H9 (cell line): ENCODE measurements at regions not wholly inside any gene's neighbourhood (a gene's known extent, or its start where the extent isn't known, plus 50 kb on each side); places are given as distances from the start of the nearest gene placed in this dataset.

Experiments used
- DNase-seq: peaks from one replicate; pipeline ENCODE4 v3.0.0-alpha.2; 2017
- H2AFZ ChIP-seq: one replicate; pipeline ENCODE4 v1.6.1; 2013; ENCODE audit warnings: mild to moderate bottlenecking, low read length, control low read depth, moderate library complexity
- H2AK5ac ChIP-seq: 2 replicates; pipeline ENCODE4 v1.6.1; 2013; ENCODE audit warnings: low read length, control low read depth, mixed read lengths; ENCODE audit not compliant: insufficient read length
- H2BK120ac ChIP-seq: one replicate; pipeline ENCODE4 v1.6.1; 2013; ENCODE audit warnings: low read depth, mild to moderate bottlenecking, low read length, control low read depth, inconsistent platforms; ENCODE audit not compliant: poor library complexity, severe bottlenecking
- H2BK12ac ChIP-seq: 2 replicates; pipeline ENCODE4 v1.6.1; 2013; ENCODE audit warnings: low read length, control low read depth, mixed read lengths, low read depth; ENCODE audit not compliant: insufficient read length
- H2BK15ac ChIP-seq: 2 replicates; pipeline ENCODE4 v1.6.1; 2013; ENCODE audit warnings: low read depth, low read length, control low read depth
- H2BK20ac ChIP-seq: one replicate; pipeline ENCODE4 v1.6.1; 2013; ENCODE audit warnings: low read depth, mild to moderate bottlenecking, low read length, control low read depth, inconsistent platforms; ENCODE audit not compliant: poor library complexity, severe bottlenecking
- H2BK5ac ChIP-seq: 2 replicates; pipeline ENCODE4 v1.6.1; 2013; ENCODE audit warnings: low read length, control low read depth, mixed read lengths; ENCODE audit not compliant: insufficient read length
- H3K14ac ChIP-seq: 2 replicates; pipeline ENCODE4 v1.6.1; 2013; ENCODE audit warnings: low read length, control low read depth; ENCODE audit not compliant: insufficient read depth
- H3K18ac ChIP-seq: 2 replicates; pipeline ENCODE4 v1.6.1; 2013; ENCODE audit warnings: low read depth, mild to moderate bottlenecking, mixed read lengths, low read length, control low read depth; ENCODE audit not compliant: insufficient read length
- H3K23ac ChIP-seq: 2 replicates; pipeline ENCODE4 v1.6.1; 2013; ENCODE audit warnings: low read length, control low read depth, mixed read lengths, low read depth; ENCODE audit not compliant: insufficient read length
- H3K23me2 ChIP-seq: 2 replicates; pipeline ENCODE4 v1.6.1; 2013; ENCODE audit warnings: low read depth, mild to moderate bottlenecking, mixed read lengths, low read length, control low read depth; ENCODE audit not compliant: insufficient read length, poor library complexity, severe bottlenecking
- H3K27ac ChIP-seq: 2 replicates; pipeline ENCODE4 v1.5.1; 2013; ENCODE audit warnings: low read length, control low read depth, mixed read lengths, low read depth; ENCODE audit not compliant: insufficient read length
- H3K27me3 ChIP-seq: 2 replicates; pipeline ENCODE4 v1.6.1; 2013; ENCODE audit warnings: low read length, control low read depth, inconsistent platforms; ENCODE audit not compliant: insufficient read depth
- H3K4ac ChIP-seq: 2 replicates; pipeline ENCODE4 v1.6.1; 2013; ENCODE audit warnings: low read depth, mild to moderate bottlenecking, control low read depth, inconsistent platforms, low read length, moderate library complexity
- H3K4me1 ChIP-seq: 2 replicates; pipeline ENCODE4 v1.6.1; 2013; ENCODE audit warnings: low read length, control low read depth, inconsistent platforms; ENCODE audit not compliant: insufficient read depth
- H3K4me2 ChIP-seq: 2 replicates; pipeline ENCODE4 v1.6.1; 2013; ENCODE audit warnings: low read length, control low read depth, mixed read lengths; ENCODE audit not compliant: insufficient read length, insufficient read depth
- H3K56ac ChIP-seq: 2 replicates; pipeline ENCODE4 v1.6.1; 2013; ENCODE audit warnings: low read depth, mild to moderate bottlenecking, mixed read lengths, low read length, control low read depth; ENCODE audit not compliant: insufficient read length
- H3K79me1 ChIP-seq: 2 replicates; pipeline ENCODE4 v1.6.1; 2013; ENCODE audit warnings: low read depth, mild to moderate bottlenecking, moderate library complexity, low read length, control low read depth, inconsistent platforms; ENCODE audit not compliant: insufficient read depth, poor library complexity, severe bottlenecking
- H3K79me2 ChIP-seq: 2 replicates; pipeline ENCODE4 v1.6.1; 2013; ENCODE audit warnings: low read length, control low read depth, inconsistent platforms; ENCODE audit not compliant: insufficient read depth
- H3K9ac ChIP-seq: 2 replicates; pipeline ENCODE4 v1.6.1; 2013; ENCODE audit warnings: low read length, control low read depth, mixed read lengths; ENCODE audit not compliant: insufficient read length; ENCODE audit errors: extremely low read depth
- H3K9me3 ChIP-seq: one replicate; pipeline ENCODE4 v1.6.1; 2013; ENCODE audit warnings: low read depth, low read length, inconsistent platforms; ENCODE audit not compliant: control insufficient read depth
- H3T11ph ChIP-seq: one replicate; pipeline ENCODE4 v1.6.1; 2013; ENCODE audit warnings: mild to moderate bottlenecking, low read length, control low read depth, inconsistent platforms
- H4K20me1 ChIP-seq: one replicate; pipeline ENCODE4 v1.6.1; 2013; ENCODE audit not compliant: control insufficient read depth, insufficient read length, insufficient read depth
- H4K5ac ChIP-seq: 2 replicates; pipeline ENCODE4 v1.6.1; 2013; ENCODE audit warnings: low read depth, mild to moderate bottlenecking, mixed read lengths, low read length, control low read depth; ENCODE audit not compliant: insufficient read length
- H4K8ac ChIP-seq: replicated peaks from 2 replicates; pipeline ENCODE4 v1.6.1; 2013; ENCODE audit warnings: low read length, control low read depth, mixed read lengths, low read depth; ENCODE audit not compliant: insufficient read length
- H4K91ac ChIP-seq: 2 replicates; pipeline ENCODE4 v1.6.1; 2013; ENCODE audit warnings: low read depth, mild to moderate bottlenecking, moderate library complexity, mixed read lengths, low read length, control low read depth; ENCODE audit not compliant: insufficient read length
- H3K27ac Mint-ChIP-seq, 3 experiments: 2 replicates in 2 of 3; 3 replicates in 1 of 3; pipeline ENCODE4 v1.8.0; 2020 to 2021; ENCODE audit warnings: mixed read lengths in 3 of 3, mild to moderate bottlenecking in 1 of 3, moderate library complexity in 1 of 3
- H3K27me3 Mint-ChIP-seq: 2 replicates; pipeline ENCODE4 v1.8.0; 2021; ENCODE audit warnings: low read depth, mild to moderate bottlenecking, moderate library complexity, mixed read lengths
- H3K36me3 Mint-ChIP-seq, 3 experiments: 2 replicates in 2 of 3; 3 replicates in 1 of 3; pipeline ENCODE4 v1.8.0; 2020 to 2021; ENCODE audit warnings: low read depth in 3 of 3, mixed read lengths in 3 of 3; ENCODE audit not compliant: insufficient read depth in 1 of 3
- H3K4me1 Mint-ChIP-seq, 2 experiments: 2 replicates each; pipeline ENCODE4 v1.8.0; 2020; ENCODE audit warnings: mixed read lengths in 2 of 2
- H3K4me3 Mint-ChIP-seq, 2 experiments: 2 replicates in 1 of 2; 3 replicates in 1 of 2; pipeline ENCODE4 v1.8.0; 2020 to 2021; ENCODE audit warnings: mild to moderate bottlenecking in 2 of 2, mixed read lengths in 2 of 2, moderate library complexity in 1 of 2
- H3K9me3 Mint-ChIP-seq, 2 experiments: 2 replicates in 1 of 2; 3 replicates in 1 of 2; pipeline ENCODE4 v1.8.0; 2020; ENCODE audit warnings: mild to moderate bottlenecking in 2 of 2, mixed read lengths in 2 of 2, moderate library complexity in 1 of 2
- CTCF ChIP-seq: fragments of 200-600 bp; sonication (generic); conservative IDR thresholded peaks from 3 replicates; pipeline ENCODE4 v1.8.0; 2021; ENCODE audit warnings: antibody characterized with exemption, mild to moderate bottlenecking

- Histone ChIP-seq H4K91ac (no peak overlapping the region), H3K4me2 (no peak overlapping the region), H3K18ac (no peak overlapping the region), H2BK5ac (no peak overlapping the region), H2AFZ (no peak overlapping the region), H3K4ac (no peak overlapping the region), H3K27me3 (no peaks in the 10 kb centered on the region), H3K23ac (no peak overlapping the region), H4K5ac (no peak overlapping the region), H3K14ac (no peak overlapping the region), H3K23me2 (no peaks in the 10 kb centered on the region), H2BK15ac (no peak overlapping the region), H4K20me1 (no peaks in the 10 kb centered on the region), H2BK20ac (no peak overlapping the region), H3T11ph (no peak overlapping the region), H2BK12ac (no peak overlapping the region), H3K4me1 (no peaks in the 10 kb centered on the region), H3K79me1 (no peaks in the 10 kb centered on the region), H3K56ac (no peak overlapping the region), H2BK120ac (no peak overlapping the region), H3K9me3 (no peaks in the 10 kb centered on the region), H3K27ac (no peak overlapping the region), H3K9ac (no peak overlapping the region), H4K8ac (no peak overlapping the region), H3K79me2 (no peaks in the 10 kb centered on the region), H2AK5ac (no peak overlapping the region)
- Mint-ChIP-seq H3K9me3 (peaks cover 10 to 12% of the 10 kb centered on the region in 2 experiments), H3K36me3 (peaks cover 0 to 2% (median 0%) of the 10 kb centered on the region in 3 experiments; a peak in 1 of 7 replicates), H3K4me3 (no peak overlapping the region), H3K27ac (no peak overlapping the region), H3K4me1 (no peaks in the 10 kb centered on the region), H3K27me3 (peaks cover 10% of the 10 kb centered on the region)
- no peak for DNase-seq
- no peak for TF ChIP-seq CTCF
Observed at GRCh38 chr2:576292-576691, 100.9 kb downstream of the TMEM18 start.
